NCI-H345 treated with DMSO at 0.1 percent for 48 hours (cell line): ENCODE measurements at regions not wholly inside any gene's neighbourhood (a gene's known extent, or its start where the extent isn't known, plus 50 kb on each side); places are given as distances from the start of the nearest gene placed in this dataset.
"Not testable (repeated sequence)": the region's sequence is repeated elsewhere in the genome, so short reads cannot be mapped to it uniquely, and the experiment has no call there.

Source experiments
- DNase-seq: peaks from one replicate; lab custom pipeline; 2025; ENCODE audit not compliant: unreplicated experiment; lab: John Stamatoyannopoulos, UW

DNA sequence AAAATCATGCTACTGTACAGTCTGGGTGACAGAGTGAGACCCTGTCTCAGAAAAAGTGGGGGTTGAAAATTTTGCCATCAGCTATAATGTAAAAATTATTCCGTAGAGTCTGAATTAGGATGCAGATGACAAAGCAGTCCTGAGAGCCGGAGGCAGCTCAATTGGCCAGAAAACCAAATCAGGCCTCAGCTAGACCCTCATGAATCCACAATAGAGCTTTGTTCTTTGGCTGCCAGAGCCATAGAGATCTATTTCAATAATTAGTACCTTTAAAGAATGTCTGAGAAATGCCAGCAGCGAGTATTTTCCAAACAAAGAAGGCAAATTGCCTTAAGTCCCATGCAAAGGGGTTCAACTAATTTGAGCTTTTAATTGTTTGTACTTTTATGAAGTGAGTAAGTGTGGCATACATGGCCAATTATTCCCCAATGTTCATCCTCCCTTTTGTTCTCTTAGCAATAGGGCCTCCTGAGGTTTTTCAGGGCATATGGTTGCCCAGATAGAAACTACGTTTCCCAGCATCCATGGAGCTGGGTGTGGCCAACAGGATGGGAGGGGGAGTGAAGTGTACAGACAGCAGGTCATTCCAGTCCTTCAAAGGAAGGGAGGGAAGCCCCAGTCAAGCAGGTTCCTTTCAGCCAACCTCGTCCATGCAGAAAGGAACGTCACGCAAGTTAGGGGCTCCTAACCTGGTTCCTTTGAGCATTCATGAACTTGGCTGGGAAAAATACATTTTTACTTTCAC, 211.3 kb upstream of the APCDD1 start:
- no peak for DNase-seq

DNA sequence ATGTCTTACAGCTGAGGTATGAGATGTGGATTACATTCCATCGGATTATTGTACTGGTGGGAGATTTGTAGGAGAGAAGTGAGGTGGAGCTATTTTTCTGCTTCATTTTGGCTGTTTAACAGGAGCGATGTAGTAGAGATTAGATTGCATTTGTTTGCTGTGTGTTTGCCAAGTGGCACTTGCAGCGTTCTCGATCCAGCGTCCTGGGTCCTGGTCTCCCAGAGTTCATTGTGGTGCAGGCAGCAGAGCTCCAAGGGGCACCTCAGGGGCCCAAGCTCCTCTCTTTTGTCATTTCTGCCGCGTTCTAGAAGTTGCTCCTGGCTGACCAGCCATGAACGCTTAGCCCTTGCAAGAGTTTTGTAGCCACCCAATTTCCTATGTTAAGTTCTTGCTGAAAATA, 210.1 kb upstream of the APCDD1 start:
- no peak for DNase-seq

- no peak for DNase-seq
These were observed 209.2 kb upstream of the APCDD1 start for GRCh38 chr18:10245031-10245845.

GRCh38 chr18:10245846-10246175, 208.6 kb upstream of the APCDD1 start:
- DNase-seq, result peak; percentile 25

GRCh38 chr18:10247021-10247741, 207.3 kb upstream of the APCDD1 start:
- no peak for DNase-seq

DNA sequence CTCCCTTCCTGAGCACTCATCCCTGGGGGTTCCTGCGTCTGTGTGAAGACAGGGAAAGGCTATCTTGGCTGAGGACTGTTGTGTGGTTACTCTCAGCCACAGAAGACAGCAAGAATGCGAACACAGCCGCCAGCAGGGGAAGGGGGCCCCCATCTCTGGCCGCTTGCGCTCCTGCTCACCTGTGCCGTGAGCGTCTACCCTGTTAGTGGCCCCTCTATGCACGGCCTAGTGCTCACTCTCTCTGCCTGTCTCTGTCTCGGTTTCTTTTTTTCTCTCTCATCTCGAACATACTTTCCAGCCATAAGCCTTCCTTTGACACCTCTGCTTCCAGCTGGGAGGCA, 206.7 kb upstream of the APCDD1 start:
- DNase-seq, result no peak

- DNase-seq, result no peak
These were observed 205.7 kb upstream of the APCDD1 start for GRCh38 chr18:10248738-10249137.

DNA sequence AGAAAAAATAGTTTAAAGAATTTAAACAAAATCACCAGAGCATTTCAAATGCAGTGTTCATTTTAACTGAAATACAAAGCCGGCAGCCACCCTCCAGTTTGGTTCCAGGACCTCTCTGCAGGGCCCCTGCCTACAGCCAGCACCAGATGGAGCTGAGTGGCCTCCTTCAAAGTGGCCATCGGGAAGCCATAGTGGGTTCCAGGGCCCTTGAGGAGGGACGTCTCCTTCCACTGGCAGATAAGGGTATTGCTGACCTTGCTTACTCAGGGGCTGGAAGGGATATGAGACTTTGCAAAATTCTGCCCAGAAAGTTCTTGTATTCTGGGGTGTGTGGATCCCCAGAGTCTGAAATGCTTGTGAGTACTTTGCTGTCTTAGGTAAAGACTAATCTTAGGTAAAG, 205.2 kb upstream of the APCDD1 start:
- DNase-seq, result no peak

GRCh38 chr18:10249801-10250200, 204.6 kb upstream of the APCDD1 start:
- no peak for DNase-seq

GRCh38 chr18:10252494-10252893, 201.9 kb upstream of the APCDD1 start:
- DNase-seq, result no peak

GRCh38 chr18:10252952-10253705, 201.3 kb upstream of the APCDD1 start:
- no peak for DNase-seq

GRCh38 chr18:10256276-10256675, 198.2 kb upstream of the APCDD1 start:
- not testable (repeated sequence) for DNase-seq

GRCh38 chr18:10258836-10259474, 195.5 kb upstream of the APCDD1 start:
- DNase-seq, result no peak

DNA sequence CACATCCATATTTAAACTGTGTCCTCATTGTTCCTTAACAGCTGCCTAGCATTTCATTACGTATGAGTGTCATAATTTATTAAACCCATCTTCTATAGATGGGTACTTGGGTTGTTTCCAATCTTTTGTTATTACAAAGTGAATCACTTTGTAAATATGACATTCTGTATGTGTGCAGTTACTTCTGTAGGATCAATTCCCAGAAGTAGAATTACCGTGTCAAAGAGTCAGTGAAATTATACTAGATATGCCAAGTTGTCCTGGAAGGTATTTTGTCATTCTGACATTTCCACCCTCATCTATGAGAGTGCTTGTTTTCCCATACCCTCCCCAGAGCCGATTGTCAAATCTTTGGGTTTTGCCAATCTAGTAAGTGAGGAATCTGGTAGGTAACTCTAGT, 194.5 kb upstream of the APCDD1 start:
- DNase-seq, result no peak

- DNase-seq, result no peak
These were observed 192.8 kb upstream of the APCDD1 start for GRCh38 chr18:10261344-10262276.

DNA sequence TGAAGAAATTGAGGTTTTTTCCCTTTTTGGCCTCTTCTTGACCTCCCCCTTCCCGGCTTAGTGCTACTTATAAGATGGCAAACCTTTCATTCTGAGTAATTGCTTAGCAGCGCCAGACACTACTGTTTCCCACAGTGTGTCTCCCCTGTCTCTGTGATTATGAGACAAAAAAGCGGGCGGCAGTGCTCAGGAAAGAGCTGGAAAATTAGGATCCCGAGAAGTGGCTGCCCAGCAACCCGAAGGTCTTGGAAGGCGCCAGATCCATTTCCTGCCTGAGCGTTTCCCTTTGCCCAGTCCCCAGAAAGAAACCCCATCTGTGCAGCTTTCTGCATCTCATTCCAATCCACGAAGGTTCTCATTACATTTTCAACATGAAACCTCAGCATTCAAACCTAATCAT, 191.9 kb upstream of the APCDD1 start:
- no peak for DNase-seq

- no peak for DNase-seq
These were observed 190.2 kb upstream of the APCDD1 start for GRCh38 chr18:10264260-10264659.

- DNase-seq, result no peak
These were observed 188.7 kb upstream of the APCDD1 start for GRCh38 chr18:10265560-10266333.

- DNase-seq, result no peak
These were observed 188.2 kb upstream of the APCDD1 start for GRCh38 chr18:10266334-10266590.
